Activated T-helper 9 cell treated with anti-CD3 and anti-CD28 coated beads, Interleukin-2, amount 50 U/mL, for 16 hours (primary cell): ENCODE measurements at regions not wholly inside any gene's neighbourhood (a gene's known extent, or its start where the extent isn't known, plus 50 kb on each side); places are given as distances from the start of the nearest gene placed in this dataset.
"Not testable (repeated sequence)": the region's sequence is repeated elsewhere in the genome, so short reads cannot be mapped to it uniquely, and the experiment has no call there.

Experiments
- DNase-seq: peaks from one replicate; pipeline ENCODE4 v3.0.0-alpha.2; 2020; ENCODE audit warnings: low read depth

- no peak for DNase-seq
Measured at GRCh38 chr21:33993286-33994231, 78.0 kb upstream of the ATP5PO start.

- DNase-seq = not testable (repeated sequence)
Measured at GRCh38 chr21:33992412-33992811, 76.8 kb upstream of the ATP5PO start.

GRCh38 chr21:33991133-33991532 lies 75.5 kb upstream of the ATP5PO start:
- DNase-seq = no peak

GRCh38 chr21:33989440-33989839 lies 73.8 kb upstream of the ATP5PO start:
- no peak for DNase-seq

- DNase-seq = no peak
Measured at GRCh38 chr21:33988237-33989017, 72.8 kb upstream of the ATP5PO start.

- DNase-seq = no peak
Measured at GRCh38 chr21:33987461-33987860, 71.9 kb upstream of the ATP5PO start.

- DNase-seq = no peak
Measured at GRCh38 chr21:33985117-33986050, 69.8 kb upstream of the ATP5PO start.

GRCh38 chr21:33984021-33984481 lies 68.4 kb upstream of the ATP5PO start:
- DNase-seq = no peak

GRCh38 chr21:33981391-33982101 lies 65.9 kb upstream of the ATP5PO start:
- DNase-seq = no peak

GRCh38 chr21:33980276-33980916 lies 64.8 kb upstream of the ATP5PO start:
- no peak for DNase-seq

GRCh38 chr21:33978585-33978984 lies 63.0 kb upstream of the ATP5PO start:
- no peak for DNase-seq

- DNase-seq = no peak
Measured at GRCh38 chr21:33977721-33978369, 62.2 kb upstream of the ATP5PO start.

- DNase-seq = no peak
Measured at GRCh38 chr21:33977017-33977720, 61.6 kb upstream of the ATP5PO start.

GRCh38 chr21:33976082-33977016 lies 60.7 kb upstream of the ATP5PO start:
- DNase-seq = peak; percentile 45

GRCh38 chr21:33975548-33976081 lies 60.0 kb upstream of the ATP5PO start:
- DNase-seq = peak; percentile 50

- no peak for DNase-seq
Measured at GRCh38 chr21:33974513-33975468, 59.2 kb upstream of the ATP5PO start.

- no peak for DNase-seq
Measured at GRCh38 chr21:33973268-33973667, 57.7 kb upstream of the ATP5PO start.
